Panc1 (cell line): ENCODE measurements at regions not wholly inside any gene's neighbourhood (a gene's known extent, or its start where the extent isn't known, plus 50 kb on each side); places are given as distances from the start of the nearest gene placed in this dataset.

ENCODE experiments used
- POLR2AphosphoS5 ChIP-seq: IDR thresholded peaks from 2 replicates; pipeline ENCODE4 v1.6.1; 2012; ENCODE audit warnings: mild to moderate bottlenecking, low read depth, low read length, moderate library complexity
- TCF7L2 ChIP-seq: IDR thresholded peaks from 2 replicates; pipeline ENCODE4 v1.6.1; 2011; ENCODE audit warnings: mild to moderate bottlenecking, low read depth, low read length, inconsistent platforms
- TF ChIP-seq, protein P1 (sequence below): fragments of 450-650 bp; IDR thresholded peaks from 2 replicates; pipeline ENCODE4 v1.5.1; 2017; ENCODE audit warnings: mild to moderate bottlenecking
- TF ChIP-seq, protein P2 (sequence below), 2 experiments: IDR thresholded peaks; 2 replicates each; pipeline ENCODE4 v1.6.1; 2011 to 2012; ENCODE audit warnings: low read depth in 2 of 2, control low read depth in 1 of 2, low read length in 1 of 2, mild to moderate bottlenecking in 1 of 2, moderate library complexity in 1 of 2; ENCODE audit not compliant: insufficient read depth in 1 of 2

DNA sequence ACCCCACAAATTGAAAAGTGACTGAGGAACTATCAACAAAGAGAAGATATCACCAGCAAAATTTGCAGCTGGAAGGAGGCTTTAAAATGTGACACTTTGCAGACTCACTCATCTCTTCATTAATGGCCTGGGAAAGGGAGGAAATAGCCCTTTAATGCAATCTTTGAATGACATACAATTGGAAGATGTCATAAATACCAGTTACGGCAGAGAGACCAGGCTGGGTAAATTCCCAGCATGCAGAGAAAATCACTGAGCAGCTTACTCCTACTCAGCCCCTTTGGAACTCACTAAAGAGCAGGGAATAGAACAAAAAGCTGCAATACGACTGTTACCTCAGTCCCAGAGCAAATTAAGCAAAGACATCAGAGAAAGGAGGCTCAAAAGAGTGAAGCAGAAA lies 238.9 kb downstream of the HS3ST1 start:
- TF ChIP-seq, protein P1, sequence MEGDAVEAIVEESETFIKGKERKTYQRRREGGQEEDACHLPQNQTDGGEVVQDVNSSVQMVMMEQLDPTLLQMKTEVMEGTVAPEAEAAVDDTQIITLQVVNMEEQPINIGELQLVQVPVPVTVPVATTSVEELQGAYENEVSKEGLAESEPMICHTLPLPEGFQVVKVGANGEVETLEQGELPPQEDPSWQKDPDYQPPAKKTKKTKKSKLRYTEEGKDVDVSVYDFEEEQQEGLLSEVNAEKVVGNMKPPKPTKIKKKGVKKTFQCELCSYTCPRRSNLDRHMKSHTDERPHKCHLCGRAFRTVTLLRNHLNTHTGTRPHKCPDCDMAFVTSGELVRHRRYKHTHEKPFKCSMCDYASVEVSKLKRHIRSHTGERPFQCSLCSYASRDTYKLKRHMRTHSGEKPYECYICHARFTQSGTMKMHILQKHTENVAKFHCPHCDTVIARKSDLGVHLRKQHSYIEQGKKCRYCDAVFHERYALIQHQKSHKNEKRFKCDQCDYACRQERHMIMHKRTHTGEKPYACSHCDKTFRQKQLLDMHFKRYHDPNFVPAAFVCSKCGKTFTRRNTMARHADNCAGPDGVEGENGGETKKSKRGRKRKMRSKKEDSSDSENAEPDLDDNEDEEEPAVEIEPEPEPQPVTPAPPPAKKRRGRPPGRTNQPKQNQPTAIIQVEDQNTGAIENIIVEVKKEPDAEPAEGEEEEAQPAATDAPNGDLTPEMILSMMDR, result no peak
- TF ChIP-seq TCF7L2, result no peak
- TF ChIP-seq POLR2AphosphoS5, result no peak
- TF ChIP-seq, protein P2, sequence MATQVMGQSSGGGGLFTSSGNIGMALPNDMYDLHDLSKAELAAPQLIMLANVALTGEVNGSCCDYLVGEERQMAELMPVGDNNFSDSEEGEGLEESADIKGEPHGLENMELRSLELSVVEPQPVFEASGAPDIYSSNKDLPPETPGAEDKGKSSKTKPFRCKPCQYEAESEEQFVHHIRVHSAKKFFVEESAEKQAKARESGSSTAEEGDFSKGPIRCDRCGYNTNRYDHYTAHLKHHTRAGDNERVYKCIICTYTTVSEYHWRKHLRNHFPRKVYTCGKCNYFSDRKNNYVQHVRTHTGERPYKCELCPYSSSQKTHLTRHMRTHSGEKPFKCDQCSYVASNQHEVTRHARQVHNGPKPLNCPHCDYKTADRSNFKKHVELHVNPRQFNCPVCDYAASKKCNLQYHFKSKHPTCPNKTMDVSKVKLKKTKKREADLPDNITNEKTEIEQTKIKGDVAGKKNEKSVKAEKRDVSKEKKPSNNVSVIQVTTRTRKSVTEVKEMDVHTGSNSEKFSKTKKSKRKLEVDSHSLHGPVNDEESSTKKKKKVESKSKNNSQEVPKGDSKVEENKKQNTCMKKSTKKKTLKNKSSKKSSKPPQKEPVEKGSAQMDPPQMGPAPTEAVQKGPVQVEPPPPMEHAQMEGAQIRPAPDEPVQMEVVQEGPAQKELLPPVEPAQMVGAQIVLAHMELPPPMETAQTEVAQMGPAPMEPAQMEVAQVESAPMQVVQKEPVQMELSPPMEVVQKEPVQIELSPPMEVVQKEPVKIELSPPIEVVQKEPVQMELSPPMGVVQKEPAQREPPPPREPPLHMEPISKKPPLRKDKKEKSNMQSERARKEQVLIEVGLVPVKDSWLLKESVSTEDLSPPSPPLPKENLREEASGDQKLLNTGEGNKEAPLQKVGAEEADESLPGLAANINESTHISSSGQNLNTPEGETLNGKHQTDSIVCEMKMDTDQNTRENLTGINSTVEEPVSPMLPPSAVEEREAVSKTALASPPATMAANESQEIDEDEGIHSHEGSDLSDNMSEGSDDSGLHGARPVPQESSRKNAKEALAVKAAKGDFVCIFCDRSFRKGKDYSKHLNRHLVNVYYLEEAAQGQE (IDR thresholded peaks at IDR 0.05; ENCODE audit: insufficient read depth in 1 of 2, low read depth in 2 of 2, low read length in 1 of 2), result no peak
